ENCODE measurements at regions not wholly inside any gene's neighbourhood (a gene's known extent, or its start where the extent isn't known, plus 50 kb on each side); places are given as distances from the start of the nearest gene placed in this dataset.

- POLR2A ChIA-PET, result no interaction called here
- H3K27me3 ChIP-seq (ENCODE audit: control insufficient read depth, insufficient read depth, low read length), result no peaks in the 10 kb centered on the region
- CTCF ChIA-PET, result interaction anchor here (1.5 kb wide), 1 partner anchor 168 kb away, joined by 4 read pairs; no protein-coding TSS in a partner anchor
- TF ChIP-seq, protein P1, sequence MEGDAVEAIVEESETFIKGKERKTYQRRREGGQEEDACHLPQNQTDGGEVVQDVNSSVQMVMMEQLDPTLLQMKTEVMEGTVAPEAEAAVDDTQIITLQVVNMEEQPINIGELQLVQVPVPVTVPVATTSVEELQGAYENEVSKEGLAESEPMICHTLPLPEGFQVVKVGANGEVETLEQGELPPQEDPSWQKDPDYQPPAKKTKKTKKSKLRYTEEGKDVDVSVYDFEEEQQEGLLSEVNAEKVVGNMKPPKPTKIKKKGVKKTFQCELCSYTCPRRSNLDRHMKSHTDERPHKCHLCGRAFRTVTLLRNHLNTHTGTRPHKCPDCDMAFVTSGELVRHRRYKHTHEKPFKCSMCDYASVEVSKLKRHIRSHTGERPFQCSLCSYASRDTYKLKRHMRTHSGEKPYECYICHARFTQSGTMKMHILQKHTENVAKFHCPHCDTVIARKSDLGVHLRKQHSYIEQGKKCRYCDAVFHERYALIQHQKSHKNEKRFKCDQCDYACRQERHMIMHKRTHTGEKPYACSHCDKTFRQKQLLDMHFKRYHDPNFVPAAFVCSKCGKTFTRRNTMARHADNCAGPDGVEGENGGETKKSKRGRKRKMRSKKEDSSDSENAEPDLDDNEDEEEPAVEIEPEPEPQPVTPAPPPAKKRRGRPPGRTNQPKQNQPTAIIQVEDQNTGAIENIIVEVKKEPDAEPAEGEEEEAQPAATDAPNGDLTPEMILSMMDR (IDR thresholded peaks at IDR 0.05; ENCODE audit: insufficient read depth, low read depth, low read length), result no peak
- no peak overlapping the region for H3K4me3 ChIP-seq (ENCODE audit: low read depth, low read length)
- no peak for DNase-seq (ENCODE audit: low read depth)
- no peaks in the 10 kb centered on the region for H3K36me3 ChIP-seq (ENCODE audit: control insufficient read depth, insufficient read depth, low read length)
Measured at GRCh38 chr4:78695910-78696309, 80.2 kb upstream of the BMP2K start.

- POLR2A ChIA-PET, result no interaction called here
- DNase-seq (ENCODE audit: low read depth), result no peak
- CTCF ChIA-PET, result interaction anchor here (1.1 kb wide), 1 partner anchor 14 kb away, joined by 3 read pairs; no protein-coding TSS in a partner anchor
- TF ChIP-seq, protein P1 (IDR thresholded peaks at IDR 0.05; ENCODE audit: insufficient read depth, low read depth, low read length), result no peak
- no peak overlapping the region for H3K4me3 ChIP-seq (ENCODE audit: low read depth, low read length)
- H3K36me3 ChIP-seq (ENCODE audit: control insufficient read depth, insufficient read depth, low read length), result no peaks in the 10 kb centered on the region
- H3K27me3 ChIP-seq (ENCODE audit: control insufficient read depth, insufficient read depth, low read length), result no peaks in the 10 kb centered on the region
Measured at GRCh38 chr4:78703079-78703478, 73.1 kb upstream of the BMP2K start.

DNA sequence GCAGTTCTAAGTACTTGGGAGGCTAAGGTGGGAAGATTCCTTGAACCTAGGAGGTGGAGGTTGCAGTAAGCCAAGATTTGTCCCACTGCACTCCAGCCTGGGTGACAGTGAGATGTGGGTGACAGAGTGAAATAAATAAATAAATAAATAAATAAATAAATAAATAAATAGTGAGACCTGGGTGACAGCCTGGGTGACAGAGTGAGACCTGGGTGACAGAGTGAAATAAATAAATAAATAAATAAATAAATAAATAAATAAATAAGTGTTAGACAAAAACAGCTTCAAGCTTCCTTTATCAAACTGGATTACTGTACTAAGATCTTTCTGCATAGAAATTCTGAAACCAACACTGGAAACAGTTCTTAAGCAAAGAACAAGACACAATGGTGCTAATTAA lies 71.8 kb upstream of the BMP2K start:
- POLR2A ChIA-PET, result no interaction called here
- Histone ChIP-seq H3K36me3 (ENCODE audit: control insufficient read depth, insufficient read depth, low read length) (no peaks in the 10 kb centered on the region), H3K27me3 (ENCODE audit: control insufficient read depth, insufficient read depth, low read length) (no peaks in the 10 kb centered on the region), H3K4me3 (ENCODE audit: low read depth, low read length) (no peak overlapping the region)
- TF ChIP-seq, protein P1 (IDR thresholded peaks at IDR 0.05; ENCODE audit: insufficient read depth, low read depth, low read length), result no peak
- CTCF ChIA-PET, result no interaction called here
- no peak for DNase-seq (ENCODE audit: low read depth)

DNA sequence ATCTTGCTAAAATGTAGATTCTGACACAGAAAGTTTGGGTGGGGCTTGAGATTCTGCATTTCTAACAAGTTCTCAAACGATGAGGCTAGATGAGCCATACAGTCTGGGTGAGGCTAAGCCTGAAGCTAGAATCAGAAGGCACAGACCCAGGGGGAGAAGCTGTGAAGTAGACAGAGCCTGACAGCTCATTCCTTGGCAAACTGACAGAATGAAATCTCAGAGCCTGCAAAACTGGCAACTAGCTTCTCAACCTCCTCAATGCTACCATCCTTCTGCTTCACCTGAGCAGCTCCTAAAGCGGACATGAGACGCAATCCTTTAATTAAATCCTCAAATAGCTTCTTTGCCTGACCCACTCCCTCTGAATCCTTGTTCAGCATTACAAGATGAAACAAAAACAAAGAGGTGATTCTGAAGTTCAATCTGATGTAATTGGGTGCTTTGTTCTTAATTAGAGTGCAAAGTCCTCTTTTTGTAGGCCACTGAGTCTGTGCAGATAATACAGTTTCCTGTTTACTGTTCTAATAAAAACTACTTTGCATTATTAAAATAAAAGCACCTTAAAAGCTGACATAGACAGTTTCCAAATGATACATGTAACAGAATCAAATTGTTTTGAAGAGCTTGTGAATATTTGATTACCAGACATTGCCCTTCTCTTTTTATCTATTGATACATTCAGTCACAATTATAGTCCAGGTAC lies 71.0 kb upstream of the BMP2K start:
- no peak overlapping the region for H3K4me3 ChIP-seq (ENCODE audit: low read depth, low read length)
- peak; percentile 30 for DNase-seq (ENCODE audit: low read depth)
- TF ChIP-seq, protein P1 (IDR thresholded peaks at IDR 0.05; ENCODE audit: insufficient read depth, low read depth, low read length), result no peak
- no peaks in the 10 kb centered on the region for H3K36me3 ChIP-seq (ENCODE audit: control insufficient read depth, insufficient read depth, low read length)
- CTCF ChIA-PET, result interaction anchor here (0.9 kb wide), 1 partner anchor 46 kb away, joined by 3 read pairs; no protein-coding TSS in a partner anchor
- POLR2A ChIA-PET, result no interaction called here
- H3K27me3 ChIP-seq (ENCODE audit: control insufficient read depth, insufficient read depth, low read length), result no peaks in the 10 kb centered on the region

- ChIA-PET POLR2A (no interaction called here), CTCF (no interaction called here)
- no peak for DNase-seq (ENCODE audit: low read depth)
- no peak overlapping the region for H3K4me3 ChIP-seq (ENCODE audit: low read depth, low read length)
- no peaks in the 10 kb centered on the region for H3K36me3 ChIP-seq (ENCODE audit: control insufficient read depth, insufficient read depth, low read length)
- H3K27me3 ChIP-seq (ENCODE audit: control insufficient read depth, insufficient read depth, low read length), result no peaks in the 10 kb centered on the region
- TF ChIP-seq, protein P1 (IDR thresholded peaks at IDR 0.05; ENCODE audit: insufficient read depth, low read depth, low read length), result no peak
Measured at GRCh38 chr4:78706302-78706701, 69.8 kb upstream of the BMP2K start.

All from BJ (cell line).